Stimulated activated naive CD8-positive, alpha-beta T cell treated with anti-CD3 and anti-CD28 coated beads, Interleukin-15, amount 100 ng/mL, for 72 hours (primary cell): ENCODE measurements at regions not wholly inside any gene's neighbourhood (a gene's known extent, or its start where the extent isn't known, plus 50 kb on each side); places are given as distances from the start of the nearest gene placed in this dataset.
"Not testable (repeated sequence)": the region's sequence is repeated elsewhere in the genome, so short reads cannot be mapped to it uniquely, and the experiment has no call there.

Source experiments
- ATAC-seq: fragments of 150-1000 bp; cut with Tn5 transposase; 2 replicates; pipeline ENCODE4 v1.10.0; 2021; ENCODE audit warnings: mild to moderate bottlenecking, moderate library complexity
- DNase-seq, 2 donors: peaks; one replicate each; pipeline ENCODE4 v3.0.0; 2021 to 2022
- H3K27ac Mint-ChIP-seq, 2 donors: one replicate each; pipeline ENCODE4 v1.8.0; 2022; ENCODE audit warnings: mild to moderate bottlenecking in 2 of 2, mixed read lengths in 2 of 2, moderate library complexity in 2 of 2
- H3K27me3 Mint-ChIP-seq: one replicate; pipeline ENCODE4 v1.8.0; 2022; ENCODE audit warnings: mixed read lengths
- H3K4me1 Mint-ChIP-seq: one replicate; pipeline ENCODE4 v1.8.0; 2022; ENCODE audit warnings: mild to moderate bottlenecking, mixed read lengths
- H3K4me3 Mint-ChIP-seq, 2 donors: one replicate each; pipeline ENCODE4 v1.8.0; 2022; ENCODE audit warnings: mild to moderate bottlenecking in 2 of 2, mixed read lengths in 2 of 2, moderate library complexity in 1 of 2
- H3K9me3 Mint-ChIP-seq, 2 donors: one replicate each; pipeline ENCODE4 v1.8.0; 2022; ENCODE audit warnings: mixed read lengths in 2 of 2

GRCh38 chr13:39931505-39931904 lies 276.0 kb downstream of the COG6 start:
- ATAC-seq (no peak), DNase-seq (no peak)
- Mint-ChIP-seq H3K27ac (no peak overlapping the region), H3K9me3 (no peaks in the 10 kb centered on the region), H3K4me3 (no peak overlapping the region), H3K27me3 (peaks cover 7% of the 10 kb centered on the region), H3K4me1 (peaks cover 21% of the 10 kb centered on the region)

- not testable (repeated sequence) for H3K9me3 Mint-ChIP-seq, H3K27ac Mint-ChIP-seq, ATAC-seq, DNase-seq, H3K27me3 Mint-ChIP-seq, H3K4me3 Mint-ChIP-seq
- H3K4me1 Mint-ChIP-seq = peaks cover 31% of the 10 kb centered on the region
Observed at GRCh38 chr13:39932514-39932913, 277.1 kb downstream of the COG6 start.

- Mint-ChIP-seq H3K4me3 (no peak overlapping the region), H3K4me1 (peaks cover 26% of the 10 kb centered on the region), H3K27ac (peak overlapping the region in 1 of 2 donors; percentile 52), H3K27me3 (peaks cover 2% of the 10 kb centered on the region), H3K9me3 (no peaks in the 10 kb centered on the region)
- DNase-seq = no peak
- peak; percentile 74 for ATAC-seq
Observed at GRCh38 chr13:39935155-39935554, 279.7 kb downstream of the COG6 start.

GRCh38 chr13:39938596-39938995 lies 283.1 kb downstream of the COG6 start:
- DNase-seq = no peak
- Mint-ChIP-seq H3K9me3 (no peaks in the 10 kb centered on the region), H3K4me1 (peaks cover 28% of the 10 kb centered on the region), H3K4me3 (no peak overlapping the region), H3K27me3 (no peaks in the 10 kb centered on the region), H3K27ac (no peak overlapping the region)
- ATAC-seq = no peak

GRCh38 chr13:39941236-39941635 lies 285.8 kb downstream of the COG6 start:
- no peak for DNase-seq
- Mint-ChIP-seq H3K4me3 (no peak overlapping the region), H3K4me1 (peaks cover 28% of the 10 kb centered on the region), H3K27me3 (no peaks in the 10 kb centered on the region), H3K9me3 (no peaks in the 10 kb centered on the region), H3K27ac (no peak overlapping the region)
- no peak for ATAC-seq

GRCh38 chr13:39941911-39942551 lies 286.6 kb downstream of the COG6 start:
- Mint-ChIP-seq H3K9me3 (no peaks in the 10 kb centered on the region), H3K27me3 (no peaks in the 10 kb centered on the region), H3K4me1 (peaks cover 21% of the 10 kb centered on the region), H3K27ac (no peak overlapping the region), H3K4me3 (no peak overlapping the region)
- ATAC-seq = no peak
- DNase-seq = no peak

- H3K4me1 Mint-ChIP-seq = peaks cover 16% of the 10 kb centered on the region
- no peaks in the 10 kb centered on the region for H3K9me3 Mint-ChIP-seq
- ATAC-seq (peak; percentile 97), DNase-seq (peak; percentile 59 to 71)
- no peak overlapping the region for H3K27ac Mint-ChIP-seq
- H3K27me3 Mint-ChIP-seq = no peaks in the 10 kb centered on the region
- H3K4me3 Mint-ChIP-seq = no peak overlapping the region
Observed at GRCh38 chr13:39942552-39943273, 287.3 kb downstream of the COG6 start.

- Mint-ChIP-seq H3K9me3 (no peaks in the 10 kb centered on the region), H3K27me3 (no peaks in the 10 kb centered on the region), H3K27ac (no peak overlapping the region), H3K4me3 (no peak overlapping the region), H3K4me1 (peaks cover 16% of the 10 kb centered on the region)
- DNase-seq = no peak
- ATAC-seq = no peak
Observed at GRCh38 chr13:39943711-39944110, 288.2 kb downstream of the COG6 start.

GRCh38 chr13:39945226-39945625 lies 289.8 kb downstream of the COG6 start:
- peaks cover 0 to 6% of the 10 kb centered on the region in 2 donors for H3K9me3 Mint-ChIP-seq
- H3K4me3 Mint-ChIP-seq = no peak overlapping the region
- no peak overlapping the region for H3K27ac Mint-ChIP-seq
- no peak for DNase-seq
- H3K4me1 Mint-ChIP-seq = peaks cover 16% of the 10 kb centered on the region
- no peaks in the 10 kb centered on the region for H3K27me3 Mint-ChIP-seq
- ATAC-seq = no peak

- DNase-seq = no peak
- no peak for ATAC-seq
- Mint-ChIP-seq H3K27ac (no peak overlapping the region), H3K27me3 (no peaks in the 10 kb centered on the region), H3K9me3 (peaks cover 0 to 6% of the 10 kb centered on the region in 2 donors), H3K4me3 (no peak overlapping the region), H3K4me1 (peaks cover 23% of the 10 kb centered on the region)
Observed at GRCh38 chr13:39946769-39947168, 291.3 kb downstream of the COG6 start.

- peaks cover 0 to 6% of the 10 kb centered on the region in 2 donors for H3K9me3 Mint-ChIP-seq
- H3K4me3 Mint-ChIP-seq = no peak overlapping the region
- no peak overlapping the region for H3K27ac Mint-ChIP-seq
- no peaks in the 10 kb centered on the region for H3K27me3 Mint-ChIP-seq
- H3K4me1 Mint-ChIP-seq = peaks cover 46% of the 10 kb centered on the region
- no peak for ATAC-seq
- DNase-seq = no peak
Observed at GRCh38 chr13:39951301-39951700, 295.8 kb downstream of the COG6 start.

- ATAC-seq (no peak), DNase-seq (no peak)
- Mint-ChIP-seq H3K27me3 (no peaks in the 10 kb centered on the region), H3K27ac (peak overlapping the region in 1 of 2 donors; percentile 34), H3K9me3 (peaks cover 0 to 6% of the 10 kb centered on the region in 2 donors), H3K4me1 (peaks cover 58% of the 10 kb centered on the region), H3K4me3 (peak overlapping the region in 1 of 2 donors; percentile 25)
Observed at GRCh38 chr13:39952249-39953233, 297.1 kb downstream of the COG6 start.

GRCh38 chr13:39954476-39954875 lies 299.0 kb downstream of the COG6 start:
- no peak for ATAC-seq
- Mint-ChIP-seq H3K4me1 (peaks cover 70% of the 10 kb centered on the region), H3K9me3 (peaks cover 0 to 6% of the 10 kb centered on the region in 2 donors), H3K4me3 (no peak overlapping the region), H3K27ac (no peak overlapping the region), H3K27me3 (no peaks in the 10 kb centered on the region)
- DNase-seq = no peak

- no peak overlapping the region for H3K27ac Mint-ChIP-seq
- peak overlapping the region in 1 of 2 donors; percentile 40 for H3K4me3 Mint-ChIP-seq
- no peak for DNase-seq
- no peaks in the 10 kb centered on the region for H3K9me3 Mint-ChIP-seq
- no peaks in the 10 kb centered on the region for H3K27me3 Mint-ChIP-seq
- peak; percentile 53 for ATAC-seq
- peaks cover 70% of the 10 kb centered on the region for H3K4me1 Mint-ChIP-seq
Observed at GRCh38 chr13:39955560-39955959, 300.1 kb downstream of the COG6 start.

- H3K27me3 Mint-ChIP-seq = no peaks in the 10 kb centered on the region
- ATAC-seq (peak; percentile 97), DNase-seq (peak; percentile 53 to 73)
- H3K4me1 Mint-ChIP-seq = peaks cover 70% of the 10 kb centered on the region
- H3K27ac Mint-ChIP-seq = peak overlapping the region in 1 of 2 donors; percentile 79
- no peaks in the 10 kb centered on the region for H3K9me3 Mint-ChIP-seq
- peak overlapping the region; percentile 63 to 66 for H3K4me3 Mint-ChIP-seq
Observed at GRCh38 chr13:39956036-39956435, 300.6 kb downstream of the COG6 start.
